H1 (cell line): ENCODE measurements at regions not wholly inside any gene's neighbourhood (a gene's known extent, or its start where the extent isn't known, plus 50 kb on each side); places are given as distances from the start of the nearest gene placed in this dataset.

Experiments
- EZH2 ChIP-seq: fragments of 200-600 bp; sonication (generic); IDR thresholded peaks from 2 replicates; pipeline ENCODE4 v1.7.1; 2012; ENCODE audit warnings: low read depth, mild to moderate bottlenecking, moderate library complexity, low read length, inconsistent platforms; ENCODE audit not compliant: severe bottlenecking
- TAF1 ChIP-seq: IDR thresholded peaks from 2 replicates; pipeline ENCODE4 v1.6.1; 2011; ENCODE audit warnings: mild to moderate bottlenecking, low read depth, low read length
- TEAD4 ChIP-seq: IDR thresholded peaks from 2 replicates; pipeline ENCODE4 v1.6.1; 2012; ENCODE audit warnings: low read depth, low read length, inconsistent platforms, mixed read lengths
- YY1 ChIP-seq: IDR thresholded peaks from 2 replicates; pipeline ENCODE4 v1.6.1; 2011; ENCODE audit warnings: low read depth, mild to moderate bottlenecking, low read length

DNA sequence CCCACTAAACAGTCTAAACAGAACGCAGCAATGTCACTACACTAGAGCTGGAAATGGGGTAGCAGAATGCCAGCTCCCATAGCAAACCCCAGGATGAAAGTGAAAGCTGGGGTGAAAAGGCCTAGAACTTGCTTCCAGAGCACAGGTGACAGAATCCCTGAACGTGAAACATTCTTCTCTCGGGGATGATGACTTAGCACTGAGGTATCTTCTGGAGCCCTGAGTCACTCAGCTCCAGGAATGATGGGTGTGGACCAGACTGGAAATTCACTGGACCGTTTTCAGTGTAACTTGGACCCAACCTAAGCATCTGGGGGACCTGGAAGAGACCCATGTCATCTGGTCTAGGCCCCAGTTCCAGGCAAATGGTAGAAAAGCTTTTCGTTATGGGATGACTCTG is 108.9 kb downstream of the CDC7 start:
- TF ChIP-seq TAF1, result no peak
- TF ChIP-seq EZH2, result no peak
- no peak for TF ChIP-seq YY1
- no peak for TF ChIP-seq TEAD4
